ENCODE measurements at regions not wholly inside any gene's neighbourhood (a gene's known extent, or its start where the extent isn't known, plus 50 kb on each side); places are given as distances from the start of the nearest gene placed in this dataset.

DNA sequence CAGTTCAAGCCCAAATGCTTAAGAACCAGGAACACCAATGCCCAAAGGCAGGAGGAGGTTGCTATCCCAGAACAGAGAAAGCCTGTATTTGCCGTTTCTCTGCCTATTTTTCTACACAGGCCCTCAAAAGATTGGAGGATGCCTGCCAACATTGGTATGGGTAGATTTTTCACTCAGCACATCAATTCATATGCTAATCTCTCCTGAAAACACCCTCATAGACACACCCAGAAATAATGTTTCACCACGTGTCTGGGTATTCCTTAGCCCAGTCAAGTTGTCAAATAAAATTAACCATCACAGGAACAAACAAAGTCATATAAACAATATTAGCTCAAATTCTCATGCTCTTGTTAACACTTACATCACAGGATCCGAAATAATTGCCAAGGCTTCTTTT lies 121.9 kb downstream of the RGS21 start:
- TF ChIP-seq, protein P1, sequence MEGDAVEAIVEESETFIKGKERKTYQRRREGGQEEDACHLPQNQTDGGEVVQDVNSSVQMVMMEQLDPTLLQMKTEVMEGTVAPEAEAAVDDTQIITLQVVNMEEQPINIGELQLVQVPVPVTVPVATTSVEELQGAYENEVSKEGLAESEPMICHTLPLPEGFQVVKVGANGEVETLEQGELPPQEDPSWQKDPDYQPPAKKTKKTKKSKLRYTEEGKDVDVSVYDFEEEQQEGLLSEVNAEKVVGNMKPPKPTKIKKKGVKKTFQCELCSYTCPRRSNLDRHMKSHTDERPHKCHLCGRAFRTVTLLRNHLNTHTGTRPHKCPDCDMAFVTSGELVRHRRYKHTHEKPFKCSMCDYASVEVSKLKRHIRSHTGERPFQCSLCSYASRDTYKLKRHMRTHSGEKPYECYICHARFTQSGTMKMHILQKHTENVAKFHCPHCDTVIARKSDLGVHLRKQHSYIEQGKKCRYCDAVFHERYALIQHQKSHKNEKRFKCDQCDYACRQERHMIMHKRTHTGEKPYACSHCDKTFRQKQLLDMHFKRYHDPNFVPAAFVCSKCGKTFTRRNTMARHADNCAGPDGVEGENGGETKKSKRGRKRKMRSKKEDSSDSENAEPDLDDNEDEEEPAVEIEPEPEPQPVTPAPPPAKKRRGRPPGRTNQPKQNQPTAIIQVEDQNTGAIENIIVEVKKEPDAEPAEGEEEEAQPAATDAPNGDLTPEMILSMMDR (IDR thresholded peaks at IDR 0.05; ENCODE audit: poor library complexity, severe bottlenecking) = no peak
- TF ChIP-seq RAD21 (conservative IDR thresholded peaks at IDR 0.05) = no peak
- TF ChIP-seq, protein P2, sequence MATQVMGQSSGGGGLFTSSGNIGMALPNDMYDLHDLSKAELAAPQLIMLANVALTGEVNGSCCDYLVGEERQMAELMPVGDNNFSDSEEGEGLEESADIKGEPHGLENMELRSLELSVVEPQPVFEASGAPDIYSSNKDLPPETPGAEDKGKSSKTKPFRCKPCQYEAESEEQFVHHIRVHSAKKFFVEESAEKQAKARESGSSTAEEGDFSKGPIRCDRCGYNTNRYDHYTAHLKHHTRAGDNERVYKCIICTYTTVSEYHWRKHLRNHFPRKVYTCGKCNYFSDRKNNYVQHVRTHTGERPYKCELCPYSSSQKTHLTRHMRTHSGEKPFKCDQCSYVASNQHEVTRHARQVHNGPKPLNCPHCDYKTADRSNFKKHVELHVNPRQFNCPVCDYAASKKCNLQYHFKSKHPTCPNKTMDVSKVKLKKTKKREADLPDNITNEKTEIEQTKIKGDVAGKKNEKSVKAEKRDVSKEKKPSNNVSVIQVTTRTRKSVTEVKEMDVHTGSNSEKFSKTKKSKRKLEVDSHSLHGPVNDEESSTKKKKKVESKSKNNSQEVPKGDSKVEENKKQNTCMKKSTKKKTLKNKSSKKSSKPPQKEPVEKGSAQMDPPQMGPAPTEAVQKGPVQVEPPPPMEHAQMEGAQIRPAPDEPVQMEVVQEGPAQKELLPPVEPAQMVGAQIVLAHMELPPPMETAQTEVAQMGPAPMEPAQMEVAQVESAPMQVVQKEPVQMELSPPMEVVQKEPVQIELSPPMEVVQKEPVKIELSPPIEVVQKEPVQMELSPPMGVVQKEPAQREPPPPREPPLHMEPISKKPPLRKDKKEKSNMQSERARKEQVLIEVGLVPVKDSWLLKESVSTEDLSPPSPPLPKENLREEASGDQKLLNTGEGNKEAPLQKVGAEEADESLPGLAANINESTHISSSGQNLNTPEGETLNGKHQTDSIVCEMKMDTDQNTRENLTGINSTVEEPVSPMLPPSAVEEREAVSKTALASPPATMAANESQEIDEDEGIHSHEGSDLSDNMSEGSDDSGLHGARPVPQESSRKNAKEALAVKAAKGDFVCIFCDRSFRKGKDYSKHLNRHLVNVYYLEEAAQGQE (IDR thresholded peaks at IDR 0.05; ENCODE audit: borderline replicate concordance) = no peak
- TF ChIP-seq SMC3 (conservative IDR thresholded peaks at IDR 0.05; ENCODE audit: poor library complexity) = no peak
- no peak for TF ChIP-seq EZH2 (IDR thresholded peaks at IDR 0.05; ENCODE audit: borderline replicate concordance, insufficient read depth, low read length, poor library complexity, severe bottlenecking)
